Ovary (tissue), 3 donors: ENCODE measurements at regions not wholly inside any gene's neighbourhood (a gene's known extent, or its start where the extent isn't known, plus 50 kb on each side); places are given as distances from the start of the nearest gene placed in this dataset.

Source experiments
- POLR2A ChIP-seq: fragments of 450-650 bp; IDR thresholded peaks from one replicate; pipeline ENCODE4 v1.6.1; 2017; ENCODE audit warnings: antibody characterized with exemption, mild to moderate bottlenecking, moderate library complexity
- TF ChIP-seq, protein P1 (sequence below), 3 donors: fragments of 450-650 bp in 2 of 3; fragments of 200-600 bp in 1 of 3; IDR thresholded peaks; one replicate each; pipeline versions ENCODE4 v1.5.1 to v1.8.0; 2016 to 2022; ENCODE audit warnings: antibody characterized with exemption in 3 of 3, mild to moderate bottlenecking in 1 of 3
- donor health status: DM: no; HTN: no; CAD: no.

DNA sequence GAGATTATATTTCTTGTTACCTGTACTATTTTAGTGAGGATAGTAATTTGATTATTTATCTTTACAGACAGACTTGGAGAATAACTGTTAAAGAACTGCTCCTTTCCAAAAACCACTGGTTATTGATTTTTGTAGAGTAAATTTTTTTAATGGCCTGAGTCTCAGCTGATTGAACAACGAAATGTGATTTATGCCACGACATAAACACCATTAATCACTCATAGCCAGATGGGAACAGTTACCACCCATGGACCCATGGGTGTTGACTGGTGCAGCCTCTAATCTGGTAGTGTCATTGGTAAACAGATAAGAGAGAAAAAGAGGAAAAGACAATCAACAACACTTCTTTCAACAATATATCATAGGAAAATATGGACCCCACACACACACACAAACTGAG is 101.4 kb upstream of the BEND6 start:
- no peak for TF ChIP-seq POLR2A
- TF ChIP-seq, protein P1, sequence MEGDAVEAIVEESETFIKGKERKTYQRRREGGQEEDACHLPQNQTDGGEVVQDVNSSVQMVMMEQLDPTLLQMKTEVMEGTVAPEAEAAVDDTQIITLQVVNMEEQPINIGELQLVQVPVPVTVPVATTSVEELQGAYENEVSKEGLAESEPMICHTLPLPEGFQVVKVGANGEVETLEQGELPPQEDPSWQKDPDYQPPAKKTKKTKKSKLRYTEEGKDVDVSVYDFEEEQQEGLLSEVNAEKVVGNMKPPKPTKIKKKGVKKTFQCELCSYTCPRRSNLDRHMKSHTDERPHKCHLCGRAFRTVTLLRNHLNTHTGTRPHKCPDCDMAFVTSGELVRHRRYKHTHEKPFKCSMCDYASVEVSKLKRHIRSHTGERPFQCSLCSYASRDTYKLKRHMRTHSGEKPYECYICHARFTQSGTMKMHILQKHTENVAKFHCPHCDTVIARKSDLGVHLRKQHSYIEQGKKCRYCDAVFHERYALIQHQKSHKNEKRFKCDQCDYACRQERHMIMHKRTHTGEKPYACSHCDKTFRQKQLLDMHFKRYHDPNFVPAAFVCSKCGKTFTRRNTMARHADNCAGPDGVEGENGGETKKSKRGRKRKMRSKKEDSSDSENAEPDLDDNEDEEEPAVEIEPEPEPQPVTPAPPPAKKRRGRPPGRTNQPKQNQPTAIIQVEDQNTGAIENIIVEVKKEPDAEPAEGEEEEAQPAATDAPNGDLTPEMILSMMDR (IDR thresholded peaks at IDR 0.05), result no peak
